WTC11 (cell line): ENCODE measurements at regions not wholly inside any gene's neighbourhood (a gene's known extent, or its start where the extent isn't known, plus 50 kb on each side); places are given as distances from the start of the nearest gene placed in this dataset.

ENCODE experiments used
- CBFB ChIP-seq: sonication (generic); formaldehyde crosslinking; IDR thresholded peaks from 2 replicates; pipeline ENCODE4 v1.8.1; 2022; ENCODE audit warnings: mild to moderate bottlenecking, low read depth, missing genetic modification reagents
- ETV6 ChIP-seq: sonication (generic); formaldehyde crosslinking; IDR thresholded peaks from 2 replicates; pipeline ENCODE4 v1.8.1; 2022; ENCODE audit warnings: mild to moderate bottlenecking, missing genetic modification reagents
- FOXJ3 ChIP-seq: sonication (generic); formaldehyde crosslinking; IDR thresholded peaks from 2 replicates; pipeline ENCODE4 v1.9.0; 2021; ENCODE audit warnings: missing genetic modification reagents, mild to moderate bottlenecking, borderline replicate concordance
- NFYB ChIP-seq: sonication (generic); formaldehyde crosslinking; conservative IDR thresholded peaks from 2 replicates; pipeline ENCODE4 v1.8.0; 2022; ENCODE audit warnings: low read depth, missing genetic modification reagents
- SP1 ChIP-seq: sonication (generic); formaldehyde crosslinking; conservative IDR thresholded peaks from 2 replicates; pipeline ENCODE4 v1.8.1; 2022; ENCODE audit warnings: missing genetic modification reagents
- ZNF121 ChIP-seq: sonication (generic); formaldehyde crosslinking; IDR thresholded peaks from 2 replicates; pipeline ENCODE4 v1.8.0; 2023; ENCODE audit warnings: missing genetic modification reagents
- ZNF317 ChIP-seq: sonication (generic); formaldehyde crosslinking; IDR thresholded peaks from 2 replicates; pipeline ENCODE4 v1.8.1; 2023; ENCODE audit warnings: low read depth, mild to moderate bottlenecking, moderate library complexity, missing genetic modification reagents, borderline replicate concordance
- ZNF423 ChIP-seq: fragments of 250-450 bp; sonication (Bioruptor Pico); IDR thresholded peaks from 2 replicates; pipeline ENCODE4 v2.1.2; 2022; ENCODE audit warnings: mild to moderate bottlenecking, moderate library complexity
- TF ChIP-seq, protein P1 (sequence below): sonication (generic); formaldehyde crosslinking; IDR thresholded peaks from 2 replicates; pipeline ENCODE4 v1.8.1; 2022; ENCODE audit warnings: low read depth, mild to moderate bottlenecking, moderate library complexity, missing genetic modification reagents, borderline replicate concordance
- TF ChIP-seq, protein P2 (sequence below): fragments of 200-600 bp; IDR thresholded peaks from 2 replicates; pipeline ENCODE4 v1.8.0; 2022; ENCODE audit warnings: antibody characterized with exemption
- TF ChIP-seq, protein P3 (sequence below): sonication (generic); formaldehyde crosslinking; IDR thresholded peaks from 2 replicates; pipeline ENCODE4 v1.8.1; 2023; ENCODE audit warnings: mild to moderate bottlenecking, missing genetic modification reagents, moderate library complexity
- TF ChIP-seq, protein P4 (sequence below): sonication (generic); formaldehyde crosslinking; IDR thresholded peaks from 2 replicates; pipeline ENCODE4 v1.8.0; 2022; ENCODE audit warnings: mild to moderate bottlenecking, missing genetic modification reagents
- TF ChIP-seq, protein P5 (sequence below): sonication (generic); formaldehyde crosslinking; IDR thresholded peaks from 2 replicates; pipeline ENCODE4 v1.8.0; 2022; ENCODE audit warnings: mild to moderate bottlenecking, missing genetic modification reagents
- TF ChIP-seq, protein P6 (sequence below): sonication (generic); formaldehyde crosslinking; conservative IDR thresholded peaks from 2 replicates; pipeline ENCODE4 v1.8.1; 2023; ENCODE audit warnings: mild to moderate bottlenecking, low read depth, missing genetic modification reagents, moderate library complexity

DNA sequence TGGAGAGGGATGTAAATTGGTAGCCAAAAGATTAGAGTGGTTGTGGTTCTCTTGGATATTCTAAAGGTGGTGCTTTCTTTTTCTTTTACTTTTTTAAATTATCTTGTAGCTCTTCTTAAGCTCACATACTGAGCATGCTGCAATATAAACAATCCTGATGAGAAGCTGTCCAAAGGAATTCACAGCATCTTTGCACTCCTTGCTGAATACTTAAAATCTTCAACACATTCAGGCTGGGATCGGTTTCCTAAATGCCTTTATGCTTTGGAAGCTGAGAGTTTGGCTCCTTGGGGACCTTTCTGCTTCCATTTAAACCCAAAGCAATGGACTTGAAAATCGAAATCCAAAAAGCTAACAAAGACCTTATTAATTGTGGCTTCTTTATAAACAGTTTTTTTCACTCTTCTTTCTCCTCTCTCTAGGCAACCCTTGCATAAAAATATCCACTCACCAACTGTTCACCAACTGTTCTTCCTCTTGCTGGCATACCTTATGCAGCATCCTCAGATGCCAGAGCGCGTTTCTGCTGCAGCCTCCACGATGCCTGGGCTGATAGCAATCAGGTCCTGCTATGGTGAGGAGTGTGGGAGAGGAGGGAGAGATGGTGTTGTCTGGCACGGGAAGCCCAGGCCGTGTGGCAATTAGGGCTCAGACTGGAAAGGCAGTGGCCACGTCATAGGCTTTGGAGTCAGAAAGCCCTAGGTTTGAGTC, 535.8 kb upstream of the DAB1 start:
- TF ChIP-seq SP1 = no peak
- no peak for TF ChIP-seq FOXJ3 (CRISPR knock-in tag)
- TF ChIP-seq, protein P1, sequence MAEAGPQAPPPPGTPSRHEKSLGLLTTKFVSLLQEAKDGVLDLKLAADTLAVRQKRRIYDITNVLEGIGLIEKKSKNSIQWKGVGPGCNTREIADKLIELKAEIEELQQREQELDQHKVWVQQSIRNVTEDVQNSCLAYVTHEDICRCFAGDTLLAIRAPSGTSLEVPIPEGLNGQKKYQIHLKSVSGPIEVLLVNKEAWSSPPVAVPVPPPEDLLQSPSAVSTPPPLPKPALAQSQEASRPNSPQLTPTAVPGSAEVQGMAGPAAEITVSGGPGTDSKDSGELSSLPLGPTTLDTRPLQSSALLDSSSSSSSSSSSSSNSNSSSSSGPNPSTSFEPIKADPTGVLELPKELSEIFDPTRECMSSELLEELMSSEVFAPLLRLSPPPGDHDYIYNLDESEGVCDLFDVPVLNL = no peak
- TF ChIP-seq, protein P2, sequence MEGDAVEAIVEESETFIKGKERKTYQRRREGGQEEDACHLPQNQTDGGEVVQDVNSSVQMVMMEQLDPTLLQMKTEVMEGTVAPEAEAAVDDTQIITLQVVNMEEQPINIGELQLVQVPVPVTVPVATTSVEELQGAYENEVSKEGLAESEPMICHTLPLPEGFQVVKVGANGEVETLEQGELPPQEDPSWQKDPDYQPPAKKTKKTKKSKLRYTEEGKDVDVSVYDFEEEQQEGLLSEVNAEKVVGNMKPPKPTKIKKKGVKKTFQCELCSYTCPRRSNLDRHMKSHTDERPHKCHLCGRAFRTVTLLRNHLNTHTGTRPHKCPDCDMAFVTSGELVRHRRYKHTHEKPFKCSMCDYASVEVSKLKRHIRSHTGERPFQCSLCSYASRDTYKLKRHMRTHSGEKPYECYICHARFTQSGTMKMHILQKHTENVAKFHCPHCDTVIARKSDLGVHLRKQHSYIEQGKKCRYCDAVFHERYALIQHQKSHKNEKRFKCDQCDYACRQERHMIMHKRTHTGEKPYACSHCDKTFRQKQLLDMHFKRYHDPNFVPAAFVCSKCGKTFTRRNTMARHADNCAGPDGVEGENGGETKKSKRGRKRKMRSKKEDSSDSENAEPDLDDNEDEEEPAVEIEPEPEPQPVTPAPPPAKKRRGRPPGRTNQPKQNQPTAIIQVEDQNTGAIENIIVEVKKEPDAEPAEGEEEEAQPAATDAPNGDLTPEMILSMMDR = no peak
- TF ChIP-seq CBFB (CRISPR knock-in tag) = no peak
- no peak for TF ChIP-seq NFYB (CRISPR knock-in tag)
- no peak for TF ChIP-seq ETV6
- TF ChIP-seq ZNF121 (CRISPR knock-in tag) = no peak
- TF ChIP-seq, protein P3, sequence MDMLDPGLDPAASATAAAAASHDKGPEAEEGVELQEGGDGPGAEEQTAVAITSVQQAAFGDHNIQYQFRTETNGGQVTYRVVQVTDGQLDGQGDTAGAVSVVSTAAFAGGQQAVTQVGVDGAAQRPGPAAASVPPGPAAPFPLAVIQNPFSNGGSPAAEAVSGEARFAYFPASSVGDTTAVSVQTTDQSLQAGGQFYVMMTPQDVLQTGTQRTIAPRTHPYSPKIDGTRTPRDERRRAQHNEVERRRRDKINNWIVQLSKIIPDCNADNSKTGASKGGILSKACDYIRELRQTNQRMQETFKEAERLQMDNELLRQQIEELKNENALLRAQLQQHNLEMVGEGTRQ (CRISPR knock-in tag) = no peak
- TF ChIP-seq, protein P4, sequence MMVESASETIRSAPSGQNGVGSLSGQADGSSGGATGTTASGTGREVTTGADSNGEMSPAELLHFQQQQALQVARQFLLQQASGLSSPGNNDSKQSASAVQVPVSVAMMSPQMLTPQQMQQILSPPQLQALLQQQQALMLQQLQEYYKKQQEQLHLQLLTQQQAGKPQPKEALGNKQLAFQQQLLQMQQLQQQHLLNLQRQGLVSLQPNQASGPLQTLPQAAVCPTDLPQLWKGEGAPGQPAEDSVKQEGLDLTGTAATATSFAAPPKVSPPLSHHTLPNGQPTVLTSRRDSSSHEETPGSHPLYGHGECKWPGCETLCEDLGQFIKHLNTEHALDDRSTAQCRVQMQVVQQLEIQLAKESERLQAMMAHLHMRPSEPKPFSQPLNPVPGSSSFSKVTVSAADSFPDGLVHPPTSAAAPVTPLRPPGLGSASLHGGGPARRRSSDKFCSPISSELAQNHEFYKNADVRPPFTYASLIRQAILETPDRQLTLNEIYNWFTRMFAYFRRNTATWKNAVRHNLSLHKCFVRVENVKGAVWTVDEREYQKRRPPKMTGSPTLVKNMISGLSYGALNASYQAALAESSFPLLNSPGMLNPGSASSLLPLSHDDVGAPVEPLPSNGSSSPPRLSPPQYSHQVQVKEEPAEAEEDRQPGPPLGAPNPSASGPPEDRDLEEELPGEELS (CRISPR knock-in tag) = no peak
- TF ChIP-seq ZNF423 (CRISPR knock-in tag) = no peak
- TF ChIP-seq, protein P5, sequence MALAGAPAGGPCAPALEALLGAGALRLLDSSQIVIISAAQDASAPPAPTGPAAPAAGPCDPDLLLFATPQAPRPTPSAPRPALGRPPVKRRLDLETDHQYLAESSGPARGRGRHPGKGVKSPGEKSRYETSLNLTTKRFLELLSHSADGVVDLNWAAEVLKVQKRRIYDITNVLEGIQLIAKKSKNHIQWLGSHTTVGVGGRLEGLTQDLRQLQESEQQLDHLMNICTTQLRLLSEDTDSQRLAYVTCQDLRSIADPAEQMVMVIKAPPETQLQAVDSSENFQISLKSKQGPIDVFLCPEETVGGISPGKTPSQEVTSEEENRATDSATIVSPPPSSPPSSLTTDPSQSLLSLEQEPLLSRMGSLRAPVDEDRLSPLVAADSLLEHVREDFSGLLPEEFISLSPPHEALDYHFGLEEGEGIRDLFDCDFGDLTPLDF (CRISPR knock-in tag) = no peak
- TF ChIP-seq ZNF317 = no peak
- TF ChIP-seq, protein P6, sequence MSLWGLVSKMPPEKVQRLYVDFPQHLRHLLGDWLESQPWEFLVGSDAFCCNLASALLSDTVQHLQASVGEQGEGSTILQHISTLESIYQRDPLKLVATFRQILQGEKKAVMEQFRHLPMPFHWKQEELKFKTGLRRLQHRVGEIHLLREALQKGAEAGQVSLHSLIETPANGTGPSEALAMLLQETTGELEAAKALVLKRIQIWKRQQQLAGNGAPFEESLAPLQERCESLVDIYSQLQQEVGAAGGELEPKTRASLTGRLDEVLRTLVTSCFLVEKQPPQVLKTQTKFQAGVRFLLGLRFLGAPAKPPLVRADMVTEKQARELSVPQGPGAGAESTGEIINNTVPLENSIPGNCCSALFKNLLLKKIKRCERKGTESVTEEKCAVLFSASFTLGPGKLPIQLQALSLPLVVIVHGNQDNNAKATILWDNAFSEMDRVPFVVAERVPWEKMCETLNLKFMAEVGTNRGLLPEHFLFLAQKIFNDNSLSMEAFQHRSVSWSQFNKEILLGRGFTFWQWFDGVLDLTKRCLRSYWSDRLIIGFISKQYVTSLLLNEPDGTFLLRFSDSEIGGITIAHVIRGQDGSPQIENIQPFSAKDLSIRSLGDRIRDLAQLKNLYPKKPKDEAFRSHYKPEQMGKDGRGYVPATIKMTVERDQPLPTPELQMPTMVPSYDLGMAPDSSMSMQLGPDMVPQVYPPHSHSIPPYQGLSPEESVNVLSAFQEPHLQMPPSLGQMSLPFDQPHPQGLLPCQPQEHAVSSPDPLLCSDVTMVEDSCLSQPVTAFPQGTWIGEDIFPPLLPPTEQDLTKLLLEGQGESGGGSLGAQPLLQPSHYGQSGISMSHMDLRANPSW (CRISPR knock-in tag) = no peak
